DND-41 (cell line): ENCODE measurements at regions not wholly inside any gene's neighbourhood (a gene's known extent, or its start where the extent isn't known, plus 50 kb on each side); places are given as distances from the start of the nearest gene placed in this dataset.

Experiments used
- ATAC-seq: fragments of 200-7000 bp; cut with Tn5 transposase; 3 replicates; pipeline ENCODE4 v1.9.1; 2021; ENCODE audit warnings: low read depth; ENCODE audit not compliant: insufficient read depth
- DNase-seq: peaks from one replicate; pipeline ENCODE4 v3.0.0-alpha.2; 2020
- H2AFZ ChIP-seq: 2 replicates; pipeline ENCODE4 v1.6.0; 2012; ENCODE audit warnings: low read depth, low read length
- H3K27ac ChIP-seq: 2 replicates; pipeline ENCODE4 v1.5.1; 2012; ENCODE audit warnings: low read length, inconsistent platforms
- H3K27me3 ChIP-seq: fragments of 200-600 bp; sonication (generic); 2 replicates; pipeline ENCODE4 v1.6.0; 2012; ENCODE audit warnings: low read length, mild to moderate bottlenecking, inconsistent platforms; ENCODE audit not compliant: insufficient read depth, poor library complexity
- H3K36me3 ChIP-seq: 2 replicates; pipeline ENCODE4 v1.5.1; 2012; ENCODE audit warnings: low read length, inconsistent platforms; ENCODE audit not compliant: insufficient read depth
- H3K4me1 ChIP-seq: 2 replicates; pipeline ENCODE4 v1.5.1; 2012; ENCODE audit warnings: mild to moderate bottlenecking, low read length; ENCODE audit not compliant: insufficient read depth
- H3K4me2 ChIP-seq: 2 replicates; pipeline ENCODE4 v1.6.0; 2012; ENCODE audit warnings: mild to moderate bottlenecking, moderate library complexity, low read length, inconsistent platforms; ENCODE audit not compliant: insufficient read depth
- H3K4me3 ChIP-seq, 2 experiments: fragments of 200-600 bp in 1 of 2; shearing (Covaris generic) in 1 of 2; 2 replicates each; pipeline ENCODE4 v1.5.1; 2012 to 2016; ENCODE audit warnings: inconsistent platforms in 2 of 2, low read length in 2 of 2, mild to moderate bottlenecking in 2 of 2, low read depth in 1 of 2, moderate library complexity in 1 of 2
- H3K79me2 ChIP-seq: 2 replicates; pipeline ENCODE4 v1.6.0; 2012; ENCODE audit warnings: low read length, inconsistent platforms; ENCODE audit not compliant: insufficient read depth
- H3K9ac ChIP-seq: 2 replicates; pipeline ENCODE4 v1.6.0; 2012; ENCODE audit warnings: low read depth, mild to moderate bottlenecking, inconsistent platforms, low read length, moderate library complexity
- H3K9me3 ChIP-seq: 2 replicates; pipeline ENCODE4 v1.5.1; 2012; ENCODE audit warnings: low read length, moderate library complexity, mild to moderate bottlenecking, inconsistent platforms; ENCODE audit not compliant: insufficient read depth, severe bottlenecking
- H4K20me1 ChIP-seq: 2 replicates; pipeline ENCODE4 v1.6.0; 2012; ENCODE audit warnings: low read length; ENCODE audit not compliant: insufficient read depth
- CTCF ChIP-seq: IDR thresholded peaks from 2 replicates; pipeline ENCODE4 v1.5.1; 2012; ENCODE audit warnings: borderline replicate concordance, low read length, moderate library complexity, mild to moderate bottlenecking; ENCODE audit not compliant: poor library complexity, severe bottlenecking; ENCODE audit errors: extremely low read depth
- EZH2 ChIP-seq: IDR thresholded peaks from 3 replicates; pipeline ENCODE4 v1.6.1; 2012; ENCODE audit warnings: borderline replicate concordance, low read depth, mild to moderate bottlenecking, moderate library complexity, low read length, inconsistent platforms; ENCODE audit not compliant: severe bottlenecking

GRCh38 chr6:105819745-105820144 is 266.4 kb upstream of the PRDM1 start:
- H3K9me3 ChIP-seq, result no peaks in the 10 kb centered on the region
- H3K79me2 ChIP-seq, result no peaks in the 10 kb centered on the region
- H3K27me3 ChIP-seq, result no peaks in the 10 kb centered on the region
- no peak overlapping the region for H2AFZ ChIP-seq
- no peak overlapping the region for H3K9ac ChIP-seq
- ATAC-seq (no peak), DNase-seq (no peak)
- no peak overlapping the region for H3K4me3 ChIP-seq
- H3K4me2 ChIP-seq, result no peak overlapping the region
- no peak overlapping the region; the same call in 1 of the 2 replicates for H3K27ac ChIP-seq
- H3K4me1 ChIP-seq, result peaks cover 32% of the 10 kb centered on the region
- H4K20me1 ChIP-seq, result no peaks in the 10 kb centered on the region
- H3K36me3 ChIP-seq, result no peaks in the 10 kb centered on the region
- no peak for TF ChIP-seq CTCF
- TF ChIP-seq EZH2, result no peak

- H2AFZ ChIP-seq, result no peak overlapping the region
- H3K4me1 ChIP-seq, result peaks cover 44% of the 10 kb centered on the region
- DNase-seq (no peak), ATAC-seq (no peak)
- no peaks in the 10 kb centered on the region for H4K20me1 ChIP-seq
- H3K27ac ChIP-seq, result no peak overlapping the region
- H3K36me3 ChIP-seq, result no peaks in the 10 kb centered on the region
- H3K9ac ChIP-seq, result no peak overlapping the region
- TF ChIP-seq EZH2, result no peak
- TF ChIP-seq CTCF, result no peak
- no peaks in the 10 kb centered on the region for H3K9me3 ChIP-seq
- H3K79me2 ChIP-seq, result no peaks in the 10 kb centered on the region
- no peak overlapping the region for H3K4me3 ChIP-seq
- no peak overlapping the region for H3K4me2 ChIP-seq
- H3K27me3 ChIP-seq, result no peaks in the 10 kb centered on the region
These were observed 267.6 kb upstream of the PRDM1 start for GRCh38 chr6:105818505-105818904.

GRCh38 chr6:105817961-105818360 is 268.2 kb upstream of the PRDM1 start:
- no peak overlapping the region for H2AFZ ChIP-seq

More at GRCh38 chr6:105817961-105818360, 268.2 kb upstream of the PRDM1 start:
- Histone ChIP-seq H3K4me2 (no peak overlapping the region), H4K20me1 (no peaks in the 10 kb centered on the region), H3K36me3 (no peaks in the 10 kb centered on the region), H3K4me1 (peaks cover 50% of the 10 kb centered on the region), H3K27ac (no peak overlapping the region), H3K79me2 (no peaks in the 10 kb centered on the region), H3K9ac (no peak overlapping the region), H3K9me3 (no peaks in the 10 kb centered on the region), H3K27me3 (no peaks in the 10 kb centered on the region), H3K4me3 (no peak overlapping the region)
- no peak for DNase-seq
- TF ChIP-seq EZH2, result no peak
- no peak for TF ChIP-seq CTCF
- no peak for ATAC-seq
